ENCODE measurements at regions not wholly inside any gene's neighbourhood (a gene's known extent, or its start where the extent isn't known, plus 50 kb on each side); places are given as distances from the start of the nearest gene placed in this dataset.

DNA sequence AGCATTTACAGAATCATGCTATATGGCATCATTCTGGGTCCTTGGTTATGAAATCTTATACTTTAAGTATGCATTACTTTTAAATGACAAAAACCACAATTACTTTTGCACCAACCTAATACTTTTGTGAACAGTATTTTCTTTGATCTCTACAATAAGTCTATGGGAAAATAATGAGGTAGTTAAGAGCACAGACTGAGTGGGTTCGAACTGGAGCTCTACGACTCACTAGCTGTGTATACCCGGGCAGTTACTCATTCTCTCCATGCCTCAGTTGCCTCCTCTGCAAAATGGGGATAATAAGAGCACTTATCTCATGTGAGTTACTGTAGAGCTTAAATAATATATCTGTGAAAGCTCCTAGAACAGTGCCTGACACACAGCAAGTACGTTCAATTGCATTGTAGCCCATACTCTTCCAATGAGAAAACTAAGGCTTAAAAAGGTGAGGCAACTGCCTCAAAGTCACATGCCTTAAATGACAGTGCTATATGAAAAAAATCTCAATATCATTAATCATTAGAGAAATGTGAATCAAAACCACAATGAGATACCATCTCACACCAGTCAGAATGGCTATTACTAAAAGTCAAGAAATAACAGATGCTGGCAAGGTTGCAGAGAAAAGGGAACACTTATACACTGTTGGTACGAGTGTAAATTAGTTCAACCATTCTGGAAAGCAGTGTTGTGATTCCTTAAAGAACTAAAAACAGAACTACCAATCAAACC is 151.5 kb downstream of the CHIC2 start:
- TF ChIP-seq, protein P1, sequence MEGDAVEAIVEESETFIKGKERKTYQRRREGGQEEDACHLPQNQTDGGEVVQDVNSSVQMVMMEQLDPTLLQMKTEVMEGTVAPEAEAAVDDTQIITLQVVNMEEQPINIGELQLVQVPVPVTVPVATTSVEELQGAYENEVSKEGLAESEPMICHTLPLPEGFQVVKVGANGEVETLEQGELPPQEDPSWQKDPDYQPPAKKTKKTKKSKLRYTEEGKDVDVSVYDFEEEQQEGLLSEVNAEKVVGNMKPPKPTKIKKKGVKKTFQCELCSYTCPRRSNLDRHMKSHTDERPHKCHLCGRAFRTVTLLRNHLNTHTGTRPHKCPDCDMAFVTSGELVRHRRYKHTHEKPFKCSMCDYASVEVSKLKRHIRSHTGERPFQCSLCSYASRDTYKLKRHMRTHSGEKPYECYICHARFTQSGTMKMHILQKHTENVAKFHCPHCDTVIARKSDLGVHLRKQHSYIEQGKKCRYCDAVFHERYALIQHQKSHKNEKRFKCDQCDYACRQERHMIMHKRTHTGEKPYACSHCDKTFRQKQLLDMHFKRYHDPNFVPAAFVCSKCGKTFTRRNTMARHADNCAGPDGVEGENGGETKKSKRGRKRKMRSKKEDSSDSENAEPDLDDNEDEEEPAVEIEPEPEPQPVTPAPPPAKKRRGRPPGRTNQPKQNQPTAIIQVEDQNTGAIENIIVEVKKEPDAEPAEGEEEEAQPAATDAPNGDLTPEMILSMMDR (IDR thresholded peaks at IDR 0.05) = no peak
- no peak for TF ChIP-seq POLR2A (IDR thresholded peaks at IDR 0.05)
- no peak for TF ChIP-seq POLR2AphosphoS5 (IDR thresholded peaks at IDR 0.05)
